ENCODE measurements at regions not wholly inside any gene's neighbourhood (a gene's known extent, or its start where the extent isn't known, plus 50 kb on each side); places are given as distances from the start of the nearest gene placed in this dataset.

GRCh38 chr18:46257366-46257765 lies 153.2 kb downstream of the HAUS1 start:
- TF ChIP-seq POLR2AphosphoS5 (IDR thresholded peaks at IDR 0.05; ENCODE audit: insufficient read depth, low read depth, low read length) (no peak), FOS (IDR thresholded peaks at IDR 0.05; ENCODE audit: borderline replicate concordance, insufficient read depth, low read length) (no peak), POLR2A (IDR thresholded peaks at IDR 0.05; ENCODE audit: low read depth, low read length) (no peak)
- TF ChIP-seq, protein P1, sequence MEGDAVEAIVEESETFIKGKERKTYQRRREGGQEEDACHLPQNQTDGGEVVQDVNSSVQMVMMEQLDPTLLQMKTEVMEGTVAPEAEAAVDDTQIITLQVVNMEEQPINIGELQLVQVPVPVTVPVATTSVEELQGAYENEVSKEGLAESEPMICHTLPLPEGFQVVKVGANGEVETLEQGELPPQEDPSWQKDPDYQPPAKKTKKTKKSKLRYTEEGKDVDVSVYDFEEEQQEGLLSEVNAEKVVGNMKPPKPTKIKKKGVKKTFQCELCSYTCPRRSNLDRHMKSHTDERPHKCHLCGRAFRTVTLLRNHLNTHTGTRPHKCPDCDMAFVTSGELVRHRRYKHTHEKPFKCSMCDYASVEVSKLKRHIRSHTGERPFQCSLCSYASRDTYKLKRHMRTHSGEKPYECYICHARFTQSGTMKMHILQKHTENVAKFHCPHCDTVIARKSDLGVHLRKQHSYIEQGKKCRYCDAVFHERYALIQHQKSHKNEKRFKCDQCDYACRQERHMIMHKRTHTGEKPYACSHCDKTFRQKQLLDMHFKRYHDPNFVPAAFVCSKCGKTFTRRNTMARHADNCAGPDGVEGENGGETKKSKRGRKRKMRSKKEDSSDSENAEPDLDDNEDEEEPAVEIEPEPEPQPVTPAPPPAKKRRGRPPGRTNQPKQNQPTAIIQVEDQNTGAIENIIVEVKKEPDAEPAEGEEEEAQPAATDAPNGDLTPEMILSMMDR (IDR thresholded peaks at IDR 0.05; ENCODE audit: extremely low read depth in 1 of 2, insufficient read depth in 1 of 2, low read depth in 1 of 2, low read length in 2 of 2) = no peak
- TF ChIP-seq, protein P2, sequence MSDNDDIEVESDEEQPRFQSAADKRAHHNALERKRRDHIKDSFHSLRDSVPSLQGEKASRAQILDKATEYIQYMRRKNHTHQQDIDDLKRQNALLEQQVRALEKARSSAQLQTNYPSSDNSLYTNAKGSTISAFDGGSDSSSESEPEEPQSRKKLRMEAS (IDR thresholded peaks at IDR 0.05; ENCODE audit: insufficient read depth, insufficient read length) = no peak
